Caco-2 (cell line): ENCODE measurements at regions not wholly inside any gene's neighbourhood (a gene's known extent, or its start where the extent isn't known, plus 50 kb on each side); places are given as distances from the start of the nearest gene placed in this dataset.

Experiments used
- BruUV-seq: library from RNA; stranded (reverse); fragments of 400-500 nt; replicated peaks from 2 replicates; lab custom pipeline; 2021; lab: Mats Ljungman, UMichigan
- CTCF ChIA-PET: fragments of 300-600 bp; sonication (Branson Sonifier 250); formaldehyde crosslinking; loops from one replicate; lab custom pipeline; 2022; ENCODE audit warnings: antibody characterized with exemption; lab: Charles Lee
- POLR2A ChIA-PET: fragments of 300-600 bp; sonication (Branson Sonifier 250); formaldehyde crosslinking; loops from one replicate; lab custom pipeline; 2022; ENCODE audit warnings: antibody characterized with exemption; lab: Charles Lee
- DNase-seq, 2 experiments: peaks; one replicate each; pipeline versions ENCODE4 v3.0.0 to v3.0.0-alpha.2; 2020 to 2022
- H3K27me3 ChIP-seq: replicated peaks from 2 replicates; pipeline ENCODE4 v1.6.0; 2011; ENCODE audit warnings: low read length; ENCODE audit not compliant: control insufficient read depth, insufficient read depth
- H3K36me3 ChIP-seq: 2 replicates; pipeline ENCODE4 v1.5.1; 2011; ENCODE audit warnings: low read length; ENCODE audit not compliant: control insufficient read depth, insufficient read depth
- H3K4me1 ChIP-seq: fragments of 250-450 bp; sonication (Bioruptor Pico); 2 replicates; pipeline ENCODE4 v1.5.1; 2020; ENCODE audit warnings: mild to moderate bottlenecking
- H3K4me3 ChIP-seq: 2 replicates; pipeline ENCODE4 v1.5.1; 2011; ENCODE audit warnings: low read depth, mild to moderate bottlenecking, control low read depth, low read length
- H3K9me3 ChIP-seq: fragments of 250-450 bp; sonication (Bioruptor Pico); 2 replicates; pipeline ENCODE4 v1.5.1; 2020; ENCODE audit warnings: mild to moderate bottlenecking, moderate library complexity
- H3K27ac Mint-ChIP-seq: one replicate; pipeline ENCODE4 v1.8.0; 2022; ENCODE audit warnings: mixed read lengths; ENCODE audit not compliant: unreplicated experiment
- H3K27me3 Mint-ChIP-seq: one replicate; pipeline ENCODE4 v1.8.0; 2022; ENCODE audit warnings: mixed read lengths; ENCODE audit not compliant: insufficient read depth, unreplicated experiment
- H3K36me3 Mint-ChIP-seq: one replicate; pipeline ENCODE4 v1.8.0; 2022; ENCODE audit warnings: mild to moderate bottlenecking, mixed read lengths; ENCODE audit not compliant: insufficient read depth, unreplicated experiment
- H3K4me1 Mint-ChIP-seq: one replicate; pipeline ENCODE4 v1.8.0; 2022; ENCODE audit warnings: low read depth, mixed read lengths; ENCODE audit not compliant: unreplicated experiment
- H3K4me3 Mint-ChIP-seq: one replicate; pipeline ENCODE4 v1.8.0; 2022; ENCODE audit warnings: mild to moderate bottlenecking, moderate library complexity, mixed read lengths; ENCODE audit not compliant: unreplicated experiment
- H3K9me3 Mint-ChIP-seq: one replicate; pipeline ENCODE4 v1.8.0; 2022; ENCODE audit warnings: mixed read lengths; ENCODE audit not compliant: unreplicated experiment
- CTCF ChIP-seq, 2 experiments: fragments of 200-600 bp in 1 of 2; IDR thresholded peaks; 1 replicate in 1 of 2; 2 replicates in 1 of 2; pipeline versions ENCODE4 v1.5.1 to v1.8.0; 2011 to 2022; ENCODE audit warnings: antibody characterized with exemption in 1 of 2, control low read depth in 1 of 2, inconsistent platforms in 1 of 2, low read depth in 1 of 2, low read length in 1 of 2, mild to moderate bottlenecking in 1 of 2, moderate library complexity in 1 of 2; ENCODE audit not compliant: insufficient read depth in 1 of 2, severe bottlenecking in 1 of 2, unreplicated experiment in 1 of 2
- intact Hi-C: fragments of 100-400 bp; cut with micrococcal nuclease; formaldehyde crosslinking; loops from one replicate; pipeline ENCODE4 v1.10.0; 2022; ENCODE audit not compliant: unreplicated experiment

GRCh38 chr16:74183601-74184360, 112.8 kb upstream of the PSMD7 start:
- Histone ChIP-seq H3K27me3 (no peaks in the 10 kb centered on the region), H3K4me3 (no peak overlapping the region), H3K4me1 (no peaks in the 10 kb centered on the region), H3K36me3 (no peaks in the 10 kb centered on the region), H3K9me3 (no peaks in the 10 kb centered on the region)
- intact Hi-C loops, result no loop called here
- Mint-ChIP-seq H3K27ac (no peak overlapping the region), H3K4me3 (no peak overlapping the region), H3K27me3 (peaks cover 9% of the 10 kb centered on the region), H3K4me1 (no peaks in the 10 kb centered on the region), H3K9me3 (peaks cover 10% of the 10 kb centered on the region), H3K36me3 (no peaks in the 10 kb centered on the region)
- BruUV-seq, result no TSS peak
- POLR2A ChIA-PET, result no interaction called here
- CTCF ChIA-PET, result no interaction called here
- no peak for DNase-seq
- TF ChIP-seq CTCF (IDR thresholded peaks at IDR 0.05; ENCODE audit: insufficient read depth in 1 of 2, low read depth in 1 of 2, low read length in 1 of 2, severe bottlenecking in 1 of 2, unreplicated experiment in 1 of 2), result no peak

- ChIA-PET CTCF (no interaction called here), POLR2A (no interaction called here)
- Mint-ChIP-seq H3K36me3 (no peaks in the 10 kb centered on the region), H3K27me3 (peaks cover 7% of the 10 kb centered on the region), H3K9me3 (no peaks in the 10 kb centered on the region), H3K4me1 (no peaks in the 10 kb centered on the region), H3K27ac (no peak overlapping the region), H3K4me3 (peak overlapping the region; percentile 15)
- DNase-seq, result no peak
- intact Hi-C loops, result no loop called here
- TF ChIP-seq CTCF (IDR thresholded peaks at IDR 0.05; ENCODE audit: insufficient read depth in 1 of 2, low read depth in 1 of 2, low read length in 1 of 2, severe bottlenecking in 1 of 2, unreplicated experiment in 1 of 2), result no peak
- H3K27me3 ChIP-seq, result no peaks in the 10 kb centered on the region
- no TSS peak for BruUV-seq
- no peak overlapping the region for H3K4me3 ChIP-seq
- no peaks in the 10 kb centered on the region for H3K4me1 ChIP-seq
- H3K9me3 ChIP-seq, result no peaks in the 10 kb centered on the region
- no peaks in the 10 kb centered on the region for H3K36me3 ChIP-seq
Measured at GRCh38 chr16:74169687-74170376, 126.8 kb upstream of the PSMD7 start.

GRCh38 chr16:74169066-74169465, 127.5 kb upstream of the PSMD7 start:
- Mint-ChIP-seq H3K27me3 (peaks cover 6% of the 10 kb centered on the region), H3K4me3 (no peak overlapping the region), H3K27ac (no peak overlapping the region), H3K4me1 (no peaks in the 10 kb centered on the region), H3K9me3 (no peaks in the 10 kb centered on the region), H3K36me3 (no peaks in the 10 kb centered on the region)
- no peak for TF ChIP-seq CTCF (IDR thresholded peaks at IDR 0.05; ENCODE audit: insufficient read depth in 1 of 2, low read depth in 1 of 2, low read length in 1 of 2, severe bottlenecking in 1 of 2, unreplicated experiment in 1 of 2)
- intact Hi-C loops, result no loop called here
- H3K27me3 ChIP-seq, result no peaks in the 10 kb centered on the region
- no TSS peak for BruUV-seq
- POLR2A ChIA-PET, result no interaction called here
- no peak for DNase-seq
- no peak overlapping the region for H3K4me3 ChIP-seq
- CTCF ChIA-PET, result no interaction called here
- no peaks in the 10 kb centered on the region for H3K9me3 ChIP-seq
- no peaks in the 10 kb centered on the region for H3K4me1 ChIP-seq
- H3K36me3 ChIP-seq, result no peaks in the 10 kb centered on the region
